NT2/D1 (cell line): ENCODE measurements at regions not wholly inside any gene's neighbourhood (a gene's known extent, or its start where the extent isn't known, plus 50 kb on each side); places are given as distances from the start of the nearest gene placed in this dataset.

Source experiments
- DNase-seq: peaks from one replicate; pipeline ENCODE4 v3.0.0-alpha.2; 2011; ENCODE audit warnings: low read depth, low spot score
- H3K27me3 ChIP-seq: 2 replicates; pipeline ENCODE4 v1.6.0; 2011; ENCODE audit warnings: mild to moderate bottlenecking; ENCODE audit not compliant: insufficient read length, insufficient read depth
- H3K36me3 ChIP-seq: 2 replicates; pipeline ENCODE4 v1.6.1; 2011; ENCODE audit warnings: mild to moderate bottlenecking, low read length, mixed read lengths; ENCODE audit not compliant: insufficient read depth, insufficient read length
- H3K4me1 ChIP-seq: 2 replicates; pipeline ENCODE4 v1.5.1; 2011; ENCODE audit not compliant: insufficient read depth, insufficient read length
- H3K4me3 ChIP-seq: 2 replicates; pipeline ENCODE4 v1.5.1; 2011; ENCODE audit warnings: low read depth; ENCODE audit not compliant: insufficient read length
- H3K9ac ChIP-seq: 2 replicates; pipeline ENCODE4 v1.6.0; 2011; ENCODE audit warnings: low read depth; ENCODE audit not compliant: insufficient read length
- H3K9me3 ChIP-seq: 2 replicates; pipeline ENCODE4 v1.5.1; 2011; ENCODE audit warnings: mild to moderate bottlenecking, low read length; ENCODE audit not compliant: insufficient read depth
- SUZ12 ChIP-seq: IDR thresholded peaks from 2 replicates; pipeline ENCODE4 v1.6.1; 2011; ENCODE audit not compliant: insufficient read length, insufficient read depth; ENCODE audit errors: extremely low read depth
- YY1 ChIP-seq: IDR thresholded peaks from 2 replicates; pipeline ENCODE4 v1.6.1; 2011; ENCODE audit not compliant: insufficient read length, insufficient read depth
- ZNF274 ChIP-seq: IDR thresholded peaks from 2 replicates; pipeline ENCODE4 v1.6.1; 2011; ENCODE audit warnings: mild to moderate bottlenecking, low read depth, low read length

DNA sequence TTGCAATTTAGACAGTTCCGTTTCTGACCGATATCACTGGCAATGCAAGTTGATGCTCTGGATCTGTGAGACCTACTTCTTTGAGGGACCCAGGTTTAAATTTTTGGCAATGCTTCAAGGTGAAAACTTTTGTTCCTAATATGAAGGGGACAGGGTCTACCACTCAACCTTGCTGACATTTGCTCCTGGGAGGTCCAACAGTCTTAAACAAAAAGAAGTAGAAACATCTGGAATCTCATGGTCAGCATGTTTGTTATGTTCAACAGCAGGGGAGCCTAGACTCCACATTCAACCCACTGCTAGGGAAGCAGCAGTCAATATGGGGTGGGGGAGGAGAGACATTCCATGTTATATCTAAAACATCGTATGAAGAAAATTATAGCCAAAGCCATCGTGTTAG is 196.4 kb downstream of the SIM1 start:
- Histone ChIP-seq H3K4me3 (no peak overlapping the region), H3K27me3 (no peaks in the 10 kb centered on the region), H3K9ac (no peak overlapping the region), H3K9me3 (no peaks in the 10 kb centered on the region), H3K4me1 (no peaks in the 10 kb centered on the region), H3K36me3 (no peaks in the 10 kb centered on the region)
- TF ChIP-seq SUZ12 = no peak
- TF ChIP-seq ZNF274 = no peak
- no peak for TF ChIP-seq YY1
- no peak for DNase-seq

GRCh38 chr6:100267721-100268123 is 197.0 kb downstream of the SIM1 start:
- Histone ChIP-seq H3K27me3 (no peaks in the 10 kb centered on the region), H3K9me3 (no peaks in the 10 kb centered on the region), H3K36me3 (no peaks in the 10 kb centered on the region), H3K4me3 (no peak overlapping the region), H3K9ac (no peak overlapping the region), H3K4me1 (no peaks in the 10 kb centered on the region)
- DNase-seq = no peak
- no peak for TF ChIP-seq ZNF274
- TF ChIP-seq YY1 = no peak
- no peak for TF ChIP-seq SUZ12

- no peak for TF ChIP-seq YY1
- no peak for TF ChIP-seq SUZ12
- no peak for TF ChIP-seq ZNF274
These were observed 198.0 kb downstream of the SIM1 start for GRCh38 chr6:100266494-100267401.

DNA sequence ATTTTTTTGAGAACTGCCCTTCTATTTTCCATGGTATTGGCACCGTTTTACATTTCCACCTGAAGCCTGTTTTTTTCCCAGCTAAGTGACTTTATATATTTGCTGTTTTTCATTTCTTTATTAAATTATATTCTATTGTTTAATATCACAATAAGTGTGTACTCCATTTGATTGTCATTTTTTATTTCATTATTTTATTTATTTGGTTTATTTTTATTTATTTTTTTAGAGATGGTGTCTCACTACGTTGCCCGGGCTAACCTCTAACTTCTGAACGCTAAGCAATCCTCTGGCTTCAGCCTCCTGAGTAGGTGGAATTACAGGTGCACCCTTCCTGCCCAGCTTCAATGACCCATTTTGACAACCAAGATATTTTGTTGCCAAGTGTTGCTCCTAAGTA is 202.6 kb downstream of the SIM1 start:
- H3K9me3 ChIP-seq = no peaks in the 10 kb centered on the region
- TF ChIP-seq SUZ12 = no peak
- TF ChIP-seq YY1 = no peak
- H3K27me3 ChIP-seq = no peaks in the 10 kb centered on the region
- no peaks in the 10 kb centered on the region for H3K4me1 ChIP-seq
- no peak overlapping the region for H3K4me3 ChIP-seq
- no peak for DNase-seq
- no peaks in the 10 kb centered on the region for H3K36me3 ChIP-seq
- no peak overlapping the region for H3K9ac ChIP-seq

More at GRCh38 chr6:100266494-100267401, 198.0 kb downstream of the SIM1 start:
- no peak for DNase-seq
- no peak overlapping the region for H3K4me3 ChIP-seq
- no peaks in the 10 kb centered on the region for H3K9me3 ChIP-seq
- no peak overlapping the region for H3K9ac ChIP-seq
- no peaks in the 10 kb centered on the region for H3K27me3 ChIP-seq
- H3K36me3 ChIP-seq = no peaks in the 10 kb centered on the region
- H3K4me1 ChIP-seq = no peaks in the 10 kb centered on the region

DNA sequence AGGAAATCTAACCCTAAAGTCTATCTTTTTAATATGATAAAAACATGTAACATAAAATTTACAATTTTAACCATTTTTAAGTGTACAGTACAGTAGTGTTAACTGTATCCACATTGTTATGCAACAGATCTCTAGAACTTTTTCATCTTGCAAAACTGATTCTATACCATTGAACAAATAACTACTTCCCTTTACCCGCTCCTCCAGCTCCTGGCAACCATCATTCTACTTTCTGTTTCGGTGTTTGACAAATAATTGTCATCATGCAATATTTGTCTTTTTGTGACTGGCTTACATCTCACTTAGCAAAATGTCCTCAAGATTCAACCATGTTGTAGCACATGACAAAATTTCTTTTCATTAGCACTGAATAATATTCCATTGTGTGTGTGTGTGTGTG is 203.2 kb downstream of the SIM1 start:
- Histone ChIP-seq H3K36me3 (no peaks in the 10 kb centered on the region), H3K9me3 (no peaks in the 10 kb centered on the region), H3K4me3 (no peak overlapping the region), H3K27me3 (no peaks in the 10 kb centered on the region), H3K4me1 (no peaks in the 10 kb centered on the region), H3K9ac (no peak overlapping the region)
- DNase-seq = no peak
- TF ChIP-seq SUZ12 (no peak), ZNF274 (no peak), YY1 (no peak)

- TF ChIP-seq YY1 = no peak
- no peak for TF ChIP-seq SUZ12
- no peak for TF ChIP-seq ZNF274
- H3K27me3 ChIP-seq = no peaks in the 10 kb centered on the region
- H3K4me3 ChIP-seq = no peak overlapping the region
- H3K9ac ChIP-seq = no peak overlapping the region
- no peaks in the 10 kb centered on the region for H3K4me1 ChIP-seq
- H3K36me3 ChIP-seq = no peaks in the 10 kb centered on the region
- no peak for DNase-seq
- no peaks in the 10 kb centered on the region for H3K9me3 ChIP-seq
These were observed 204.1 kb downstream of the SIM1 start for GRCh38 chr6:100260584-100260983.

GRCh38 chr6:100259865-100260264 is 204.9 kb downstream of the SIM1 start:
- H3K36me3 ChIP-seq = no peaks in the 10 kb centered on the region
- H3K9ac ChIP-seq = no peak overlapping the region
- TF ChIP-seq ZNF274 = no peak
- no peak for TF ChIP-seq SUZ12
- no peak for TF ChIP-seq YY1
- H3K4me3 ChIP-seq = no peak overlapping the region
- DNase-seq = no peak
- H3K27me3 ChIP-seq = no peaks in the 10 kb centered on the region
- H3K9me3 ChIP-seq = no peaks in the 10 kb centered on the region
- no peaks in the 10 kb centered on the region for H3K4me1 ChIP-seq
